Tibial nerve (tissue), 4 donors: ENCODE measurements at regions not wholly inside any gene's neighbourhood (a gene's known extent, or its start where the extent isn't known, plus 50 kb on each side); places are given as distances from the start of the nearest gene placed in this dataset.

Experiments used
- DNase-seq, 2 donors: peaks; one replicate each; pipeline ENCODE4 v3.0.0-alpha.2; 2019; ENCODE audit warnings: low spot score in 2 of 2
- H3K27ac ChIP-seq, 4 donors: fragments of 200-600 bp; sonication (generic) in 3 of 4; one replicate each; pipeline ENCODE4 v1.5.1; 2017 to 2019; ENCODE audit warnings: mild to moderate bottlenecking in 1 of 4
- H3K27me3 ChIP-seq, 2 donors: fragments of 200-600 bp; sonication (generic) in 1 of 2; one replicate each; pipeline versions ENCODE4 v1.5.1 to v1.6.0; 2017 to 2019
- H3K36me3 ChIP-seq, 3 donors: fragments of 200-600 bp; sonication (generic); one replicate each; pipeline ENCODE4 v1.5.1; 2018 to 2019
- H3K4me1 ChIP-seq, 4 donors: fragments of 200-600 bp; sonication (generic) in 3 of 4; one replicate each; pipeline ENCODE4 v1.5.1; 2017 to 2019
- H3K4me3 ChIP-seq, 4 donors: fragments of 200-600 bp; sonication (generic) in 3 of 4; one replicate each; pipeline ENCODE4 v1.5.1; 2017 to 2019; ENCODE audit warnings: mild to moderate bottlenecking in 1 of 4, moderate library complexity in 1 of 4
- H3K9me3 ChIP-seq, 4 donors: fragments of 200-600 bp; sonication (generic) in 3 of 4; one replicate each; pipeline ENCODE4 v1.5.1; 2017 to 2019
- CTCF ChIP-seq, 5 experiments: fragments of 200-600 bp in 3 of 5; fragments of 450-650 bp in 2 of 5; sonication (generic) in 3 of 5; IDR thresholded peaks; one replicate each; pipeline ENCODE4 v1.5.1; 2016 to 2019; ENCODE audit warnings: antibody characterized with exemption in 5 of 5, mild to moderate bottlenecking in 3 of 5, moderate library complexity in 2 of 5
- EP300 ChIP-seq, 2 donors: sonication (generic); formaldehyde crosslinking; IDR thresholded peaks; one replicate each; pipeline ENCODE4 v1.6.1; 2017; ENCODE audit warnings: antibody characterized with exemption in 2 of 2, mild to moderate bottlenecking in 1 of 2
- POLR2A ChIP-seq, 2 donors: fragments of 450-650 bp; IDR thresholded peaks; one replicate each; pipeline ENCODE4 v1.6.1; 2017; ENCODE audit warnings: antibody characterized with exemption in 2 of 2, mild to moderate bottlenecking in 2 of 2, moderate library complexity in 2 of 2
- whole genome bisulfite sequencing, 2 donors: methylation state at CpG; one replicate each; pipeline ENCODE4 v1.1.5; 2018; 5-methylcytosine and 5-hydroxymethylcytosine counted together

GRCh38 chr11:104819603-104820002, 78.7 kb downstream of the CASP12 start:
- Histone ChIP-seq H3K27me3 (no peaks in the 10 kb centered on the region), H3K4me3 (no peak overlapping the region), H3K36me3 (no peaks in the 10 kb centered on the region), H3K4me1 (no peaks in the 10 kb centered on the region), H3K9me3 (no peaks in the 10 kb centered on the region), H3K27ac (no peak overlapping the region)
- TF ChIP-seq POLR2A (IDR thresholded peaks at IDR 0.05), result no peak
- no peak for DNase-seq
- 86 to 92% methylated on average over 4 of the region's 4 CpGs for WGBS, 2 donors

GRCh38 chr11:104819107-104819506, 79.2 kb downstream of the CASP12 start:
- no peak for DNase-seq
- H3K36me3 ChIP-seq, result no peaks in the 10 kb centered on the region
- no peak for TF ChIP-seq POLR2A (IDR thresholded peaks at IDR 0.05)
- TF ChIP-seq EP300 (IDR thresholded peaks at IDR 0.05), result no peak
- TF ChIP-seq CTCF (IDR thresholded peaks at IDR 0.05), result no peak
- H3K9me3 ChIP-seq, result no peaks in the 10 kb centered on the region
- H3K27ac ChIP-seq, result no peak overlapping the region
- no peaks in the 10 kb centered on the region for H3K27me3 ChIP-seq
- H3K4me1 ChIP-seq, result no peaks in the 10 kb centered on the region
- H3K4me3 ChIP-seq, result no peak overlapping the region

- H3K36me3 ChIP-seq, result no peaks in the 10 kb centered on the region
- no peak for DNase-seq
- no peak overlapping the region for H3K4me3 ChIP-seq
- WGBS, 2 donors, result 78 to 85% methylated on average over 3 of the region's 3 CpGs
- no peak overlapping the region for H3K27ac ChIP-seq
- no peaks in the 10 kb centered on the region for H3K27me3 ChIP-seq
- TF ChIP-seq POLR2A (IDR thresholded peaks at IDR 0.05) (no peak), CTCF (IDR thresholded peaks at IDR 0.05) (no peak), EP300 (IDR thresholded peaks at IDR 0.05) (no peak)
- H3K4me1 ChIP-seq, result no peaks in the 10 kb centered on the region
- H3K9me3 ChIP-seq, result no peaks in the 10 kb centered on the region
Measured at GRCh38 chr11:104817973-104818372, 80.3 kb downstream of the CASP12 start.

GRCh38 chr11:104813532-104813931, 84.7 kb downstream of the CASP12 start:
- no peaks in the 10 kb centered on the region for H3K4me1 ChIP-seq
- H3K4me3 ChIP-seq, result no peak overlapping the region
- no peaks in the 10 kb centered on the region for H3K9me3 ChIP-seq
- no peak for TF ChIP-seq CTCF (IDR thresholded peaks at IDR 0.05)
- TF ChIP-seq EP300 (IDR thresholded peaks at IDR 0.05), result no peak
- no peak for TF ChIP-seq POLR2A (IDR thresholded peaks at IDR 0.05)
- H3K27ac ChIP-seq, result no peak overlapping the region
- H3K27me3 ChIP-seq, result no peaks in the 10 kb centered on the region
- DNase-seq, result no peak
- 74 to 88% methylated on average over 2 of the region's 2 CpGs for WGBS, 2 donors
- H3K36me3 ChIP-seq, result no peaks in the 10 kb centered on the region

- H3K27ac ChIP-seq, result no peak overlapping the region
- WGBS, 2 donors, result 57 to 61% methylated on average over 8 of the region's 8 CpGs
- no peaks in the 10 kb centered on the region for H3K27me3 ChIP-seq
- no peaks in the 10 kb centered on the region for H3K9me3 ChIP-seq
- no peaks in the 10 kb centered on the region for H3K4me1 ChIP-seq
- TF ChIP-seq CTCF (IDR thresholded peaks at IDR 0.05), result no peak
- no peak for TF ChIP-seq EP300 (IDR thresholded peaks at IDR 0.05)
- TF ChIP-seq POLR2A (IDR thresholded peaks at IDR 0.05), result no peak
- H3K36me3 ChIP-seq, result no peaks in the 10 kb centered on the region
- H3K4me3 ChIP-seq, result no peak overlapping the region
- DNase-seq, result no peak
Measured at GRCh38 chr11:104812103-104812788, 86.0 kb downstream of the CASP12 start.

GRCh38 chr11:104803776-104804175, 94.5 kb downstream of the CASP12 start:
- H3K4me1 ChIP-seq, result no peaks in the 10 kb centered on the region
- WGBS, 2 donors, result 52 to 58% methylated on average over 2 of the region's 2 CpGs
- no peaks in the 10 kb centered on the region for H3K9me3 ChIP-seq
- H3K27ac ChIP-seq, result no peak overlapping the region
- H3K27me3 ChIP-seq, result no peaks in the 10 kb centered on the region
- no peak for TF ChIP-seq POLR2A (IDR thresholded peaks at IDR 0.05)
- TF ChIP-seq CTCF (IDR thresholded peaks at IDR 0.05), result no peak
- H3K4me3 ChIP-seq, result no peak overlapping the region
- DNase-seq, result no peak
- H3K36me3 ChIP-seq, result no peaks in the 10 kb centered on the region
